ENCODE measurements at regions not wholly inside any gene's neighbourhood (a gene's known extent, or its start where the extent isn't known, plus 50 kb on each side); places are given as distances from the start of the nearest gene placed in this dataset.
"Not testable (repeated sequence)": the region's sequence is repeated elsewhere in the genome, so short reads cannot be mapped to it uniquely, and the experiment has no call there.

- no peak for DNase-seq (ENCODE audit: low spot score)
Observed at GRCh38 chr14:42508209-42508946, 901.7 kb downstream of the LRFN5 start.

GRCh38 chr14:42504433-42504832, 897.8 kb downstream of the LRFN5 start:
- no peak for DNase-seq (ENCODE audit: low spot score)

- no peak for DNase-seq (ENCODE audit: low spot score)
Observed at GRCh38 chr14:42499137-42499536, 892.5 kb downstream of the LRFN5 start.

- DNase-seq (ENCODE audit: low spot score) = no peak
Observed at GRCh38 chr14:42490536-42490935, 883.9 kb downstream of the LRFN5 start.

- DNase-seq (ENCODE audit: low spot score) = no peak
Observed at GRCh38 chr14:42488965-42489364, 882.3 kb downstream of the LRFN5 start.

GRCh38 chr14:42482345-42482971, 875.8 kb downstream of the LRFN5 start:
- not testable (repeated sequence) for DNase-seq (ENCODE audit: low spot score)

- DNase-seq (ENCODE audit: low spot score) = not testable (repeated sequence)
Observed at GRCh38 chr14:42481714-42482113, 875.0 kb downstream of the LRFN5 start.

GRCh38 chr14:42480255-42480654, 873.6 kb downstream of the LRFN5 start:
- DNase-seq (ENCODE audit: low spot score) = no peak

- no peak for DNase-seq (ENCODE audit: low spot score)
Observed at GRCh38 chr14:42475289-42475688, 868.6 kb downstream of the LRFN5 start.

- DNase-seq (ENCODE audit: low spot score) = no peak
Observed at GRCh38 chr14:42470427-42470719, 863.7 kb downstream of the LRFN5 start.

- DNase-seq (ENCODE audit: low spot score) = no peak
Observed at GRCh38 chr14:42469637-42470426, 863.2 kb downstream of the LRFN5 start.

- no peak for DNase-seq (ENCODE audit: low spot score)
Observed at GRCh38 chr14:42460673-42461072, 854.0 kb downstream of the LRFN5 start.

GRCh38 chr14:42459171-42459685, 852.6 kb downstream of the LRFN5 start:
- DNase-seq (ENCODE audit: low spot score) = no peak

- DNase-seq (ENCODE audit: low spot score) = no peak
Observed at GRCh38 chr14:42441615-42442014, 834.9 kb downstream of the LRFN5 start.

GRCh38 chr14:42437809-42438208, 831.1 kb downstream of the LRFN5 start:
- DNase-seq (ENCODE audit: low spot score) = no peak

GRCh38 chr14:42429401-42429800, 822.7 kb downstream of the LRFN5 start:
- no peak for DNase-seq (ENCODE audit: low spot score)

- DNase-seq (ENCODE audit: low spot score) = no peak
Observed at GRCh38 chr14:42428996-42429395, 822.3 kb downstream of the LRFN5 start.

- DNase-seq (ENCODE audit: low spot score) = no peak
Observed at GRCh38 chr14:42424501-42424900, 817.8 kb downstream of the LRFN5 start.

GRCh38 chr14:42421377-42422078, 814.9 kb downstream of the LRFN5 start:
- no peak for DNase-seq (ENCODE audit: low spot score)

- DNase-seq (ENCODE audit: low spot score) = no peak
Observed at GRCh38 chr14:42420071-42420470, 813.4 kb downstream of the LRFN5 start.

GRCh38 chr14:42407153-42407552, 800.5 kb downstream of the LRFN5 start:
- DNase-seq (ENCODE audit: low spot score) = no peak

GRCh38 chr14:42391146-42391834, 784.6 kb downstream of the LRFN5 start:
- DNase-seq (ENCODE audit: low spot score) = no peak
